GM12874 (cell line): ENCODE measurements at regions not wholly inside any gene's neighbourhood (a gene's known extent, or its start where the extent isn't known, plus 50 kb on each side); places are given as distances from the start of the nearest gene placed in this dataset.

Experiments
- CTCF ChIP-seq: IDR thresholded peaks from 2 replicates; pipeline ENCODE4 v1.5.1; 2011; ENCODE audit warnings: low read depth, mild to moderate bottlenecking, control low read depth, low read length, moderate library complexity; ENCODE audit not compliant: insufficient read depth

GRCh38 chr6:104559435-104560202, 300.1 kb downstream of the HACE1 start:
- TF ChIP-seq CTCF = no peak

GRCh38 chr6:104558746-104559145, 301.0 kb downstream of the HACE1 start:
- no peak for TF ChIP-seq CTCF

GRCh38 chr6:104548297-104548696, 311.4 kb downstream of the HACE1 start:
- TF ChIP-seq CTCF = no peak

GRCh38 chr6:104541411-104541810, 318.3 kb downstream of the HACE1 start:
- no peak for TF ChIP-seq CTCF

GRCh38 chr6:104540743-104541142, 319.0 kb downstream of the HACE1 start:
- no peak for TF ChIP-seq CTCF

GRCh38 chr6:104539173-104539572, 320.5 kb downstream of the HACE1 start:
- no peak for TF ChIP-seq CTCF

- TF ChIP-seq CTCF = no peak
Measured at GRCh38 chr6:104537872-104538271, 321.8 kb downstream of the HACE1 start.
